HG02759 (cell line): ENCODE measurements at regions not wholly inside any gene's neighbourhood (a gene's known extent, or its start where the extent isn't known, plus 50 kb on each side); places are given as distances from the start of the nearest gene placed in this dataset.
A peak's percentile ranks its signal among the peaks of the same experiment; 100 is the strongest.

Source experiments
- ATAC-seq: cut with Tn5 transposase; IDR thresholded peaks from one replicate; pipeline ENCODE4 v1.9.1; 2021; ENCODE audit warnings: mild to moderate bottlenecking, moderate library complexity; ENCODE audit not compliant: unreplicated experiment

DNA sequence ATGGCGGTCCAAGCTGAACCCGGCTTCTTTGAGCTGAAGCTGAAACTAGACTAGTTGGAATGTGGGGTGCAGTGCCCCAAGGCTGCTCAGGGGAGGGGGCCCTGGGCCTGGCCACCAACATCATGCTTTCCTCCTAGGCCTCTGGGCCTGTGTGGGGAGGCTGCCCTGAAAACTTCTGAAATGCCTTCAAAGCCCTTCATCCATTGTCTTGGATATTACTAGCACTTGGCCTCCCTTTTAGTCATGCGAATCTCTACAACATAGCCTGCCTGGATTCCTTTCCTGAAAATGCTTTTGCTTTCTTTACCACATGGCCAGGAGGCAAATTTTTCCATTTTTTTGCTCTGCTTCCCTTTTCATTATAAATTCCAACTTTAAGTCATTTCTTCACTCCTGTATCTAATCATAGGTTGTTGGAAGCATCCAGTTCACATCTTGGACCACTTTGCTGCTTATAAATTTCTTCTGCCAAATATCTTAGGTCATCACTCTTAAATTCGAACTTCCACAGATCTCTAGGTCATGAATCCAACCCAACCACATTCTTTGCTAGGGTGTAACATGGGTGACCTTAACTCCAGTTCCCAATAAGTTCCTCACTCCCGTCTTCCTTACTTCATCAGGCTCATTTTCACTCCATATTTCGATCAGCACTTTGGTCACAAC lies 103.4 kb downstream of the DDIT4L start:
- no peak for ATAC-seq

GRCh38 chr4:100084892-100085291 lies 105.4 kb downstream of the DDIT4L start:
- ATAC-seq: no peak

GRCh38 chr4:100083289-100083688 lies 107.0 kb downstream of the DDIT4L start:
- peak; percentile 31 for ATAC-seq

- ATAC-seq: peak; percentile 51
These were observed 107.4 kb downstream of the DDIT4L start for GRCh38 chr4:100082852-100083251.

GRCh38 chr4:100081491-100081890 lies 108.8 kb downstream of the DDIT4L start:
- no peak for ATAC-seq

DNA sequence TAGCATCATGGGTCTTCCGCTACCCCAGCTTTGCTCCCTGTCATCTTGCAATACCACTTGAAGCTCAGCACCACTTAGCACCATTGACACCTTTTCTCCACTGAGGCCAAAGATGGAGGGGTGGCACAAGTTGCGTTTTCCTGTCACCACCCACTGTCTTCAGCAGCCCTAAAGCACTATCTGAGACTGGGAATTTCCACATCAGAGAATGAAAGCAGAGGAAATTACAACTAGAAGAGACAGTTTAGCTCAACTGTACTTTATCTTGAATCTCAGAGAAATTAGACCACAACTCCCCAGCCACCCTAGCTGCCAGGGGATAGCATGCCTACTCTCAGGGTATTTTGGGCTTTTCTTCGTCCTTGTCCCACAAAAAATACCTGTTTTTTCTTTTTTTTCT lies 111.0 kb downstream of the DDIT4L start:
- no peak for ATAC-seq

DNA sequence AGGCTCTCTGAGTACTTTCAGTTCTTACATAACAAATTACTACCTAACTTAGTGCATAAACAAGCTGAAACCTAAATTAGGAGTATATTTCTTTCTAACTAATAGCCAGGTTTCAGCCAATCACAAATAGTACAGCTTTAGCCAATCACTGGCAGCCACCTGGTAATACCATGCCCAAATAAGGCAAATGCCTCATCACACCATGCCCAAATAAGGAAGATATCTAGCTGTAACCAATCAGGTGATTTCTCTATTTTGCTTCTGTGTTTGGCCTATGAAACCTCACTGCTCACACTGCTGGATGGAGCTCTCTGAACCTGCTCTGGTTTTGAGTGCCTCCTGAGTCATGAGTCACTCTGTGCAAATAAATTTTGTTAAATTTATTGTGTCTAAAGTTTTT lies 113.5 kb downstream of the DDIT4L start:
- no peak for ATAC-seq

DNA sequence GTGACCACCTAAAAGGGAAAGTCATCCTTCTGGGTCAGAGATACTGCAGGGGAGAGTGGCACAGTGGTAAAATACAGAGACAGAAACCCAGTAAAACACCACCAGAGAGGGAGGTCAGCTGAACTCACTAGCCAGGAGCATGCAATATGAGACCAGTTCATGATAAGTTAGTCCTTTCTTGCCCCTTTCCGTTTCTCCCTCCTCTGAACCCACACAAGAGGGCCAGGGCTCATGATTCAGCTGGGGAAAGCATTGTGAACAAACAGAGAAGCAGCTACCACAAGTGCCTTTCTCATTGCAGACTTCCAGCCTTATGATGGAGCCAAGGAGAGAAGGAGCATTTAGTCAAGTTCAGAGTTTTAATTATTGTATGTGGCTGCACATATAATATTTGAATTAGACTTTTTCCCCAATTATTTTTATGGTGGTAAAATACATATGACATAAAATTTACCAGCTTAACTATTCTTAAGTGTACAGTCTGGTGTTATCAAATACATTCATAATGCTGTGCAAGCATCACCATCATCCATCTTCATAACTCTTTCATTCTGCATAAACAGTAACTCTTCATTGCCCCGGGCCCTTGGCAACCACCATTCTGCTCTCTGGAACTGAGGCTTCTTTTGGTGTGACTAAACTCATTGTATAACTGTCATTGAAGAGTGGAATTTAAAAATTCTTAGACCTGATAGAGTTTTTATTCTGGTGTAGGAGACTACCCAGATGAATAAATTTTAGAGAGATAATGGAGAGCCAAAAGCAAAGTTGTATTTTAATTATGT lies 114.6 kb downstream of the DDIT4L start:
- ATAC-seq: no peak

DNA sequence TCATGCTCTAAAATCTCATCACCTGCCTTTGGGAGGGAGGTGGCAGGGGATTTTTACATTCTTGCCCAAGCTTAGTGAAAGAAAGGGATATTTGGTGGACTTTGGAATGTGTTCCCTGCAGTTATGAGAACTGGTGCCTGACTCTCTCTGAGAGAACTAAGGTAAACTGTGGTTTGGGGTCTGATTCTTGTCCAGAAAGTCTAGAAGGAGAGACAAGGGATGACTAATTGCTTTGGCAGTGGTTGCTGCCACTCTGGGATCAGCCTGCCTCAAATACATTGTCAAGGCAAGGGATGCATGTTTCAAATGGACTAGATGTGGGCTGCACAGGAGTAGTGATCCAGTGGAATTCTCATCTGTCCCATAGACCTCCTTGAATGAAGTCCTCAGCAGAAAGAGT lies 115.2 kb downstream of the DDIT4L start:
- no peak for ATAC-seq

DNA sequence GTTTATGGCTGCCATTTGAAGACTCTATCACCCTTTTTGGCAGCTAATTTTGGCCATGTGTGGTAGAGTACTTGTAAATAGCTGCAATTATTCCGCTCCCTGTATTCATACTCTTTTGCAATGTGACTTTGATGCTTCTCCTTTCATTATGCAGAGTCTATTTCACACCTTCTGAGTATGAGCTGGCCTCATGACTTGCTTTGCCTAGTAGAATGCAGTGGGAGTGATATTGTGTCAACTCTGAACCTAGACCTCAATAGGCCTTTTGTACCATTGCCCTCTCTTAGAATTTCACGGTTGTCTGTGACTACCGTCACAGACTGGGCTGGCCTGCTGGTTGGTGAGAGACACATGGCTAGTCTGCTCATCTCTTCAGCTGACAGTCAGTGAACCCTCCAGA lies 118.8 kb downstream of the DDIT4L start:
- no peak for ATAC-seq

DNA sequence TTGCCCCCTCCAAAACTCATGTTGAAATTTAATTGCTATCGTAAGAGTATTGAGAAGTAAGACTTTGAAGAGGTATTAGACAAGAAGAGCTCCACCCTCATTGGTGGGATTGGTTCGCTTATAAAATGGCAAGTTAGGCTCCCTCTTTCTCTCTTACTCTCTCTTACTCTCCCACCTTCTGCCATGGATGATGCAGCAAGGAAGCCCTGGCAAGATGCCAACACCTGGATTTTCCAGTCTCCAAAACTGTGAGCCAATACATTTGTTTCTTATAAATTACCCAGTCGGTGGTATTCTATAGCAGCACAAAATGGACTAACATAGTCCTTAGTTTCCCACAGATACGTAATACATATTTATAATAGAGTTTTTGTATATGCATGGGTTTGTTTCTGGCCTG lies 119.4 kb downstream of the DDIT4L start:
- ATAC-seq: no peak

GRCh38 chr4:100069207-100069606 lies 119.1 kb upstream of the H2AZ1 start:
- no peak for ATAC-seq

- no peak for ATAC-seq
These were observed 117.2 kb upstream of the H2AZ1 start for GRCh38 chr4:100067255-100067654.

GRCh38 chr4:100063355-100063754 lies 113.3 kb upstream of the H2AZ1 start:
- no peak for ATAC-seq

GRCh38 chr4:100062921-100063320 lies 112.8 kb upstream of the H2AZ1 start:
- no peak for ATAC-seq

GRCh38 chr4:100061835-100062234 lies 111.8 kb upstream of the H2AZ1 start:
- no peak for ATAC-seq

- peak; percentile 76 for ATAC-seq
These were observed 110.8 kb upstream of the H2AZ1 start for GRCh38 chr4:100060765-100061416.

- ATAC-seq: no peak
These were observed 109.4 kb upstream of the H2AZ1 start for GRCh38 chr4:100059467-100059866.

- no peak for ATAC-seq
These were observed 106.6 kb upstream of the H2AZ1 start for GRCh38 chr4:100056701-100057100.

- ATAC-seq: no peak
These were observed 104.0 kb upstream of the H2AZ1 start for GRCh38 chr4:100054071-100054470.

DNA sequence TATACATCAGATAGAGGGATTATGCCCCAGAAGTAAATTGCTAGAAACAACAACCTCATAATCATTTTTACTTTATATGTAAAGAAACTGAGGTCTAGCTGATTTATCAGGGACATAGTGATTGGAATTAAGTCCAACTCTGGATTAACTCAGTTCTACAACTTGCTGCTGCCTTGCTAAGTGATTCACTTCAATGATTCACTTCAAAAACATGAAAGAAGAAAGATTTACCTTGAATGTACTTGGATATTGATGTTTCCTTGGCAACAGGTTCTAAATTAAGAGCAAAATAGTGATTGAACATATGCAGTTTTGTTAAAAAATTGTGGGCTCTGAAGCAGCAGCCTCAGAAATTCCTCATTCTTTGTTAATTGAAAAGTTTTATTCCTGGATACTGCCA lies 99.8 kb upstream of the H2AZ1 start:
- ATAC-seq: no peak

- no peak for ATAC-seq
These were observed 92.6 kb upstream of the H2AZ1 start for GRCh38 chr4:100042711-100043110.
